Activated T-cell treated with anti-CD3 and anti-CD28 coated beads, Interleukin-2, amount 50 U/mL, for 72 hours (primary cell): ENCODE measurements at regions not wholly inside any gene's neighbourhood (a gene's known extent, or its start where the extent isn't known, plus 50 kb on each side); places are given as distances from the start of the nearest gene placed in this dataset.
"Not testable (repeated sequence)": the region's sequence is repeated elsewhere in the genome, so short reads cannot be mapped to it uniquely, and the experiment has no call there.

Source experiments
- ATAC-seq, 2 donors: fragments of 150-1000 bp; cut with Tn5 transposase; replicated peaks in 1 of 2; 2 replicates each; pipeline ENCODE4 v1.10.0; 2021; ENCODE audit warnings: moderate library complexity in 2 of 2, mild to moderate bottlenecking in 1 of 2
- DNase-seq, 2 donors: peaks; one replicate each; pipeline ENCODE4 v3.0.0; 2021 to 2022; ENCODE audit warnings: mixed read lengths in 1 of 2
- H3K27ac Mint-ChIP-seq: one replicate; pipeline ENCODE4 v1.8.0; 2022; ENCODE audit warnings: mild to moderate bottlenecking, moderate library complexity, mixed read lengths
- H3K27me3 Mint-ChIP-seq: one replicate; pipeline ENCODE4 v1.8.0; 2022; ENCODE audit warnings: low read depth, mixed read lengths
- H3K36me3 Mint-ChIP-seq, 2 donors: one replicate each; pipeline ENCODE4 v1.8.0; 2022; ENCODE audit warnings: mixed read lengths in 2 of 2, mild to moderate bottlenecking in 1 of 2; ENCODE audit not compliant: insufficient read depth in 2 of 2
- H3K4me1 Mint-ChIP-seq: one replicate; pipeline ENCODE4 v1.8.0; 2022; ENCODE audit warnings: low read depth, mixed read lengths
- H3K4me3 Mint-ChIP-seq, 2 donors: one replicate each; pipeline ENCODE4 v1.8.0; 2022; ENCODE audit warnings: mild to moderate bottlenecking in 2 of 2, mixed read lengths in 2 of 2, moderate library complexity in 2 of 2
- H3K9me3 Mint-ChIP-seq, 2 donors: one replicate each; pipeline ENCODE4 v1.8.0; 2022; ENCODE audit warnings: mixed read lengths in 2 of 2

- Mint-ChIP-seq H3K4me1 (no peaks in the 10 kb centered on the region), H3K27ac (no peak overlapping the region), H3K9me3 (peaks cover 3 to 5% of the 10 kb centered on the region in 2 donors), H3K4me3 (no peak overlapping the region), H3K27me3 (peaks cover 27% of the 10 kb centered on the region), H3K36me3 (peaks cover 3% of the 10 kb centered on the region in 2 donors)
- DNase-seq = no peak
- no peak for ATAC-seq
Observed at GRCh38 chr14:57009585-57010515, 199.6 kb upstream of the OTX2 start.

GRCh38 chr14:57008534-57008933 is 198.3 kb upstream of the OTX2 start:
- ATAC-seq (no peak), DNase-seq (no peak)
- H3K36me3 Mint-ChIP-seq = peaks cover 1 to 3% of the 10 kb centered on the region in 2 donors
- no peak overlapping the region for H3K4me3 Mint-ChIP-seq
- H3K4me1 Mint-ChIP-seq = no peaks in the 10 kb centered on the region
- peaks cover 27% of the 10 kb centered on the region for H3K27me3 Mint-ChIP-seq
- no peak overlapping the region for H3K27ac Mint-ChIP-seq
- peaks cover 1 to 3% of the 10 kb centered on the region in 2 donors for H3K9me3 Mint-ChIP-seq

- no peak for ATAC-seq
Observed at GRCh38 chr14:56998728-56999127, 188.4 kb upstream of the OTX2 start.

GRCh38 chr14:56996721-56997399 is 186.6 kb upstream of the OTX2 start:
- H3K9me3 Mint-ChIP-seq = peaks cover 0 to 6% of the 10 kb centered on the region in 2 donors
- no peak overlapping the region for H3K27ac Mint-ChIP-seq
- no peaks in the 10 kb centered on the region for H3K36me3 Mint-ChIP-seq
- ATAC-seq (no peak), DNase-seq (no peak)
- H3K4me3 Mint-ChIP-seq = no peak overlapping the region
- no peaks in the 10 kb centered on the region for H3K4me1 Mint-ChIP-seq
- H3K27me3 Mint-ChIP-seq = peaks cover 9% of the 10 kb centered on the region

More at GRCh38 chr14:56998728-56999127, 188.4 kb upstream of the OTX2 start:
- DNase-seq = no peak
- H3K4me1 Mint-ChIP-seq = no peaks in the 10 kb centered on the region
- no peak overlapping the region for H3K4me3 Mint-ChIP-seq
- H3K27ac Mint-ChIP-seq = no peak overlapping the region
- peaks cover 0 to 6% of the 10 kb centered on the region in 2 donors for H3K9me3 Mint-ChIP-seq
- peaks cover 9% of the 10 kb centered on the region for H3K27me3 Mint-ChIP-seq
- no peaks in the 10 kb centered on the region for H3K36me3 Mint-ChIP-seq

GRCh38 chr14:56995010-56995409 is 184.7 kb upstream of the OTX2 start:
- H3K9me3 Mint-ChIP-seq = peaks cover 3 to 6% of the 10 kb centered on the region in 2 donors
- no peaks in the 10 kb centered on the region for H3K4me1 Mint-ChIP-seq
- no peak overlapping the region for H3K4me3 Mint-ChIP-seq
- ATAC-seq (no peak), DNase-seq (no peak)
- peaks cover 0 to 4% of the 10 kb centered on the region in 2 donors for H3K36me3 Mint-ChIP-seq
- H3K27me3 Mint-ChIP-seq = peaks cover 9% of the 10 kb centered on the region
- H3K27ac Mint-ChIP-seq = no peak overlapping the region

- H3K4me1 Mint-ChIP-seq = no peaks in the 10 kb centered on the region
- H3K27me3 Mint-ChIP-seq = no peaks in the 10 kb centered on the region
Observed at GRCh38 chr14:56992332-56992820, 182.1 kb upstream of the OTX2 start.

GRCh38 chr14:56990991-56991627 is 180.8 kb upstream of the OTX2 start:
- not testable (repeated sequence) for H3K36me3 Mint-ChIP-seq, H3K27me3 Mint-ChIP-seq, H3K27ac Mint-ChIP-seq, H3K4me3 Mint-ChIP-seq, H3K9me3 Mint-ChIP-seq, H3K4me1 Mint-ChIP-seq, ATAC-seq, DNase-seq

More at GRCh38 chr14:56992332-56992820, 182.1 kb upstream of the OTX2 start:
- Mint-ChIP-seq H3K27ac (no peak overlapping the region), H3K9me3 (peaks cover 4 to 6% of the 10 kb centered on the region in 2 donors), H3K36me3 (peaks cover 0 to 4% of the 10 kb centered on the region in 2 donors), H3K4me3 (no peak overlapping the region)
- DNase-seq = no peak
- ATAC-seq = no peak

- Mint-ChIP-seq H3K4me3 (no peak overlapping the region), H3K4me1 (no peaks in the 10 kb centered on the region), H3K27ac (no peak overlapping the region), H3K9me3 (peaks cover 4 to 6% of the 10 kb centered on the region in 2 donors), H3K27me3 (no peaks in the 10 kb centered on the region), H3K36me3 (peaks cover 0 to 4% of the 10 kb centered on the region in 2 donors)
- DNase-seq (no peak), ATAC-seq (no peak)
Observed at GRCh38 chr14:56989359-56989758, 179.1 kb upstream of the OTX2 start.

- H3K4me3 Mint-ChIP-seq = no peak overlapping the region
- DNase-seq = no peak
- H3K36me3 Mint-ChIP-seq = no peaks in the 10 kb centered on the region
- no peak for ATAC-seq
- H3K27ac Mint-ChIP-seq = no peak overlapping the region
- H3K9me3 Mint-ChIP-seq = no peaks in the 10 kb centered on the region
- H3K27me3 Mint-ChIP-seq = peaks cover 32% of the 10 kb centered on the region
- no peaks in the 10 kb centered on the region for H3K4me1 Mint-ChIP-seq
Observed at GRCh38 chr14:56979936-56980335, 169.7 kb upstream of the OTX2 start.

GRCh38 chr14:56976211-56976610 is 165.9 kb upstream of the OTX2 start:
- DNase-seq (no peak), ATAC-seq (no peak)
- Mint-ChIP-seq H3K4me1 (no peaks in the 10 kb centered on the region), H3K36me3 (no peaks in the 10 kb centered on the region), H3K4me3 (no peak overlapping the region), H3K9me3 (no peaks in the 10 kb centered on the region), H3K27me3 (peaks cover 21% of the 10 kb centered on the region), H3K27ac (no peak overlapping the region)

GRCh38 chr14:56975521-56975920 is 165.2 kb upstream of the OTX2 start:
- H3K9me3 Mint-ChIP-seq = no peaks in the 10 kb centered on the region
- ATAC-seq (no peak), DNase-seq (no peak)
- H3K36me3 Mint-ChIP-seq = no peaks in the 10 kb centered on the region
- H3K27ac Mint-ChIP-seq = no peak overlapping the region
- no peak overlapping the region for H3K4me3 Mint-ChIP-seq
- H3K4me1 Mint-ChIP-seq = no peaks in the 10 kb centered on the region
- peaks cover 21% of the 10 kb centered on the region for H3K27me3 Mint-ChIP-seq

GRCh38 chr14:56972948-56973347 is 162.7 kb upstream of the OTX2 start:
- Mint-ChIP-seq H3K36me3 (no peaks in the 10 kb centered on the region), H3K4me1 (no peaks in the 10 kb centered on the region), H3K4me3 (no peak overlapping the region), H3K27ac (no peak overlapping the region), H3K9me3 (peaks cover 0 to 5% of the 10 kb centered on the region in 2 donors), H3K27me3 (peaks cover 21% of the 10 kb centered on the region)
- no peak for ATAC-seq
- no peak for DNase-seq

GRCh38 chr14:56964895-56965294 is 154.6 kb upstream of the OTX2 start:
- Mint-ChIP-seq H3K4me1 (no peaks in the 10 kb centered on the region), H3K36me3 (no peaks in the 10 kb centered on the region), H3K27ac (no peak overlapping the region), H3K9me3 (peaks cover 0 to 2% of the 10 kb centered on the region in 2 donors), H3K4me3 (no peak overlapping the region), H3K27me3 (peaks cover 7% of the 10 kb centered on the region)
- ATAC-seq (no peak), DNase-seq (no peak)
